B cell (primary cell): ENCODE measurements at regions not wholly inside any gene's neighbourhood (a gene's known extent, or its start where the extent isn't known, plus 50 kb on each side); places are given as distances from the start of the nearest gene placed in this dataset.

ENCODE experiments used
- ATAC-seq: fragments of 200-7000 bp; cut with Tn5 transposase; one replicate; pipeline ENCODE4 v1.10.0; 2021; ENCODE audit warnings: low read depth, mild to moderate bottlenecking, moderate number of reproducible peaks, moderate library complexity
- CTCF ChIA-PET: fragments of 350-600 bp; sonication (Branson Sonifier 250); formaldehyde crosslinking; loops from one replicate; lab custom pipeline; 2021; ENCODE audit warnings: antibody characterized with exemption, inconsistent platforms; lab: Charles Lee
- POLR2A ChIA-PET: fragments of 350-600 bp; sonication (Branson Sonifier 250); formaldehyde crosslinking; loops from one replicate; lab custom pipeline; 2021; ENCODE audit warnings: antibody characterized with exemption; lab: Charles Lee
- DNase-seq: peaks from one replicate; pipeline ENCODE4 v3.0.0; 2013
- H2AFZ ChIP-seq: 2 replicates; pipeline ENCODE4 v1.6.1; 2012; ENCODE audit warnings: mild to moderate bottlenecking, low read depth, low read length; ENCODE audit not compliant: insufficient read depth, poor library complexity, severe bottlenecking
- H3K27ac ChIP-seq, 2 donors: 1 replicate in 1 of 2; 2 replicates in 1 of 2; pipeline ENCODE4 v1.5.1; 2012 to 2013; ENCODE audit warnings: low read length in 2 of 2, mild to moderate bottlenecking in 2 of 2, moderate library complexity in 1 of 2
- H3K27me3 ChIP-seq, 4 experiments: fragments of 200-600 bp in 1 of 4; sonication (generic) in 1 of 4; replicated peaks in 1 of 4; 1 replicate in 2 of 4; 2 replicates in 2 of 4; pipeline versions ENCODE4 v1.6.1 to v1.7.0; 2013 to 2016; ENCODE audit warnings: low read length in 3 of 4, mild to moderate bottlenecking in 2 of 4, mixed read lengths in 1 of 4, moderate library complexity in 1 of 4; ENCODE audit not compliant: insufficient read depth in 4 of 4, control insufficient read depth in 3 of 4; ENCODE audit errors: control extremely low read depth in 1 of 4
- H3K36me3 ChIP-seq, 2 experiments: replicated peaks in 1 of 2; 1 replicate in 1 of 2; 2 replicates in 1 of 2; pipeline versions ENCODE4 v1.6.1 to v1.7.1; 2013; ENCODE audit warnings: low read length in 1 of 2; ENCODE audit not compliant: insufficient read depth in 2 of 2, control insufficient read depth in 1 of 2; ENCODE audit errors: control extremely low read depth in 1 of 2, extremely low read depth in 1 of 2
- H3K4me1 ChIP-seq, 2 donors: fragments of 200-600 bp in 1 of 2; sonication (generic) in 1 of 2; 1 replicate in 1 of 2; 2 replicates in 1 of 2; pipeline versions ENCODE4 v1.5.1 to v1.6.1; 2013 to 2017; ENCODE audit warnings: low read length in 2 of 2; ENCODE audit not compliant: control insufficient read depth in 2 of 2, insufficient read depth in 2 of 2
- H3K4me2 ChIP-seq: replicated peaks from 2 replicates; pipeline ENCODE3; 2012; ENCODE audit warnings: mild to moderate bottlenecking, low read depth, low read length; ENCODE audit not compliant: poor library complexity, severe bottlenecking
- H3K4me3 ChIP-seq, 5 experiments: fragments of 200-600 bp in 1 of 5; sonication (generic) in 1 of 5; 1 replicate in 3 of 5; 2 replicates in 2 of 5; pipeline versions ENCODE4 v1.5.1 to v1.7.0; 2011 to 2016; ENCODE audit warnings: low read length in 4 of 5, mild to moderate bottlenecking in 4 of 5, low read depth in 2 of 5, control low read depth in 1 of 5, moderate library complexity in 1 of 5; ENCODE audit not compliant: insufficient read depth in 1 of 5; ENCODE audit errors: control extremely low read depth in 1 of 5, extremely low read depth in 1 of 5
- H3K79me2 ChIP-seq: fragments of 200-600 bp; sonication (generic); one replicate; pipeline ENCODE4 v1.6.0; 2016; ENCODE audit warnings: low read length; ENCODE audit not compliant: control insufficient read depth, insufficient read depth
- H3K9ac ChIP-seq: fragments of 200-600 bp; sonication (generic); 2 replicates; pipeline ENCODE4 v1.6.1; 2017; ENCODE audit warnings: mild to moderate bottlenecking, low read length, moderate library complexity
- H3K9me3 ChIP-seq, 3 donors: one replicate each; pipeline versions ENCODE4 v1.6.1 to v1.7.1; 2013; ENCODE audit warnings: low read length in 2 of 3; ENCODE audit not compliant: control insufficient read depth in 2 of 3, insufficient read depth in 1 of 3; ENCODE audit errors: control extremely low read depth in 1 of 3
- H4K20me1 ChIP-seq: 2 replicates; pipeline ENCODE4 v1.6.0; 2012; ENCODE audit warnings: mild to moderate bottlenecking, low read length; ENCODE audit not compliant: insufficient read depth, control insufficient read depth, poor library complexity, severe bottlenecking
- H3K27ac Mint-ChIP-seq: one replicate; pipeline ENCODE4 v1.8.0; 2021; ENCODE audit warnings: mixed read lengths
- H3K27me3 Mint-ChIP-seq: one replicate; pipeline ENCODE4 v1.8.0; 2021; ENCODE audit warnings: mixed read lengths
- H3K4me1 Mint-ChIP-seq: one replicate; pipeline ENCODE4 v1.8.0; 2021; ENCODE audit warnings: mixed read lengths
- H3K4me3 Mint-ChIP-seq: one replicate; pipeline ENCODE4 v1.8.0; 2021; ENCODE audit warnings: mixed read lengths
- H3K9me3 Mint-ChIP-seq: one replicate; pipeline ENCODE4 v1.8.0; 2022; ENCODE audit warnings: mixed read lengths; ENCODE audit not compliant: insufficient read depth
- EZH2 ChIP-seq: IDR thresholded peaks from 2 replicates; pipeline ENCODE4 v1.6.1; 2012; ENCODE audit warnings: borderline replicate concordance, low read depth, mild to moderate bottlenecking, moderate library complexity, low read length; ENCODE audit not compliant: insufficient read depth, poor library complexity, severe bottlenecking
- WGBS: methylation state at CpG from one replicate; pipeline ENCODE4 v1.1.5; 2013; ENCODE audit warnings: missing lambda C conversion rate; ENCODE audit not compliant: insufficient coverage; 5-methylcytosine and 5-hydroxymethylcytosine counted together
- intact Hi-C: fragments of 100-400 bp; cut with micrococcal nuclease; formaldehyde crosslinking; loops from one replicate; pipeline ENCODE4 v1.10.0; 2022
- TF ChIP-seq, protein P1 (sequence below): fragments of 200-600 bp; IDR thresholded peaks from one replicate; pipeline ENCODE4 v1.8.0; 2022; ENCODE audit warnings: antibody characterized with exemption, mild to moderate bottlenecking

DNA sequence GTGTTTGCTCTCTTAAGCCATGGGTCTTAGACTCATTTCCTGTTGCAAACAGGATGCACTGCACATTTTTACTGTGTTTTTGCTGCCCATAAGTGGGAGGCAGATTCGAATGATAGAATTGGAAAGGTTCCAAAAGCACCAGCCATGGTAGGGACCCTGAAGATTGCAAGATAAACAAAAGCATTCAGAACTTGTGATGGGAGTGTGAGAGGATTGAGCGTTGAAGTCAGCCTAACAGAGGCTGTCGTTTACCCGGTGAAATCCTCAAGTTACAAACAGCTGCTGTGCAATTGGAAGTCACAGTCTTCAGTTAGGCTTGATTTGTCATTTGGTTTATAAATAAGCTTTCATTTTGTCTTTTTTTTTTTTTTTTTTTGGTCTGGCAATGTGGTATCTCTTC, 192.7 kb upstream of the MKI67 start:
- ChIA-PET CTCF (interaction anchor here (0.6 kb wide), 1 partner anchor 1835 kb away, joined by 3 read pairs; no protein-coding TSS in a partner anchor), POLR2A (no interaction called here)
- no peak overlapping the region for H3K4me3 ChIP-seq
- DNase-seq = no peak
- H2AFZ ChIP-seq = no peak overlapping the region
- no peak for ATAC-seq
- Mint-ChIP-seq H3K4me3 (no peak overlapping the region), H3K27me3 (no peaks in the 10 kb centered on the region), H3K27ac (no peak overlapping the region), H3K4me1 (no peaks in the 10 kb centered on the region), H3K9me3 (no peaks in the 10 kb centered on the region)
- H3K4me2 ChIP-seq = no peak overlapping the region
- H3K9ac ChIP-seq = no peak overlapping the region
- no peaks in the 10 kb centered on the region for H3K4me1 ChIP-seq
- H3K79me2 ChIP-seq = no peaks in the 10 kb centered on the region
- intact Hi-C loops = no loop called here
- H3K27ac ChIP-seq = no peak overlapping the region
- no peaks in the 10 kb centered on the region for H3K9me3 ChIP-seq
- H3K36me3 ChIP-seq = no peaks in the 10 kb centered on the region
- no peaks in the 10 kb centered on the region for H4K20me1 ChIP-seq
- TF ChIP-seq EZH2 = no peak
- TF ChIP-seq, protein P1, sequence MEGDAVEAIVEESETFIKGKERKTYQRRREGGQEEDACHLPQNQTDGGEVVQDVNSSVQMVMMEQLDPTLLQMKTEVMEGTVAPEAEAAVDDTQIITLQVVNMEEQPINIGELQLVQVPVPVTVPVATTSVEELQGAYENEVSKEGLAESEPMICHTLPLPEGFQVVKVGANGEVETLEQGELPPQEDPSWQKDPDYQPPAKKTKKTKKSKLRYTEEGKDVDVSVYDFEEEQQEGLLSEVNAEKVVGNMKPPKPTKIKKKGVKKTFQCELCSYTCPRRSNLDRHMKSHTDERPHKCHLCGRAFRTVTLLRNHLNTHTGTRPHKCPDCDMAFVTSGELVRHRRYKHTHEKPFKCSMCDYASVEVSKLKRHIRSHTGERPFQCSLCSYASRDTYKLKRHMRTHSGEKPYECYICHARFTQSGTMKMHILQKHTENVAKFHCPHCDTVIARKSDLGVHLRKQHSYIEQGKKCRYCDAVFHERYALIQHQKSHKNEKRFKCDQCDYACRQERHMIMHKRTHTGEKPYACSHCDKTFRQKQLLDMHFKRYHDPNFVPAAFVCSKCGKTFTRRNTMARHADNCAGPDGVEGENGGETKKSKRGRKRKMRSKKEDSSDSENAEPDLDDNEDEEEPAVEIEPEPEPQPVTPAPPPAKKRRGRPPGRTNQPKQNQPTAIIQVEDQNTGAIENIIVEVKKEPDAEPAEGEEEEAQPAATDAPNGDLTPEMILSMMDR = no peak
- 76% methylated on average over 3 of the region's 4 CpGs for WGBS
- no peaks in the 10 kb centered on the region for H3K27me3 ChIP-seq

DNA sequence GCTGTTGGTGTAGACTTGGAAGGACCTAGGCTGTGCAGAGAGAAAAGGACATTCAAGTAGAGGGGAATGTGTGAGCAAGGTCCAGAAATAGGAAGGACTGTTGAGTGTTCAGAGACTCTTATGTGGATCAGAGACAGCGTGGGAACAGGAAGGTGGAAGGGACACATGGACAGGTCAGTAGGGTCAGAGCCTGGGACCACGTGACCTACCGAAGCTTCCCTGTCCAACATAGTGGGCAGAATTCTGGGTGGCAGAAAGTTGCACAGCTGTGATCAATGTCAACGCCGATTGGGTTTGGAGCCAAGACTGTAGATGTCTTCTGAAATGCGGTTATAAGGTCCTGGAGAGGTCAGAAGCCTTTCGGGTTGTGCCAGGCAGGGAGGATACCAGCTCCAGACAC, 195.9 kb upstream of the MKI67 start:
- no peaks in the 10 kb centered on the region for H3K9me3 Mint-ChIP-seq
- Histone ChIP-seq H2AFZ (no peak overlapping the region), H3K36me3 (no peaks in the 10 kb centered on the region), H3K4me3 (no peak overlapping the region), H3K9ac (no peak overlapping the region), H3K4me1 (no peaks in the 10 kb centered on the region), H3K27ac (no peak overlapping the region), H4K20me1 (no peaks in the 10 kb centered on the region), H3K79me2 (no peaks in the 10 kb centered on the region), H3K9me3 (peaks cover 0 to 5% (median 0%) of the 10 kb centered on the region in 3 donors), H3K4me2 (no peak overlapping the region), H3K27me3 (no peaks in the 10 kb centered on the region)
- intact Hi-C loops = no loop called here
- no peak overlapping the region for H3K27ac Mint-ChIP-seq
- DNase-seq (no peak), ATAC-seq (no peak)
- TF ChIP-seq, protein P1 = no peak
- TF ChIP-seq EZH2 = no peak
- CTCF ChIA-PET = no interaction called here
- H3K27me3 Mint-ChIP-seq = no peaks in the 10 kb centered on the region
- POLR2A ChIA-PET = no interaction called here
- WGBS = 100% methylated on average over 3 of the region's 7 CpGs
- H3K4me1 Mint-ChIP-seq = no peaks in the 10 kb centered on the region
- no peak overlapping the region for H3K4me3 Mint-ChIP-seq
